Peyer's patch (tissue), 4 donors: ENCODE measurements at regions not wholly inside any gene's neighbourhood (a gene's known extent, or its start where the extent isn't known, plus 50 kb on each side); places are given as distances from the start of the nearest gene placed in this dataset.

Source experiments
- CTCF ChIP-seq, 6 experiments: fragments of 450-650 bp in 4 of 6; fragments of 200-600 bp in 2 of 6; sonication (generic) in 1 of 6; IDR thresholded peaks; one replicate each; pipeline ENCODE4 v1.5.1; 2017 to 2019; ENCODE audit warnings: antibody characterized with exemption in 6 of 6, mild to moderate bottlenecking in 3 of 6, moderate library complexity in 1 of 6
- POLR2A ChIP-seq, 2 donors: fragments of 450-650 bp; IDR thresholded peaks; one replicate each; pipeline ENCODE4 v1.5.1; 2017; ENCODE audit warnings: antibody characterized with exemption in 2 of 2, mild to moderate bottlenecking in 2 of 2, moderate library complexity in 2 of 2

DNA sequence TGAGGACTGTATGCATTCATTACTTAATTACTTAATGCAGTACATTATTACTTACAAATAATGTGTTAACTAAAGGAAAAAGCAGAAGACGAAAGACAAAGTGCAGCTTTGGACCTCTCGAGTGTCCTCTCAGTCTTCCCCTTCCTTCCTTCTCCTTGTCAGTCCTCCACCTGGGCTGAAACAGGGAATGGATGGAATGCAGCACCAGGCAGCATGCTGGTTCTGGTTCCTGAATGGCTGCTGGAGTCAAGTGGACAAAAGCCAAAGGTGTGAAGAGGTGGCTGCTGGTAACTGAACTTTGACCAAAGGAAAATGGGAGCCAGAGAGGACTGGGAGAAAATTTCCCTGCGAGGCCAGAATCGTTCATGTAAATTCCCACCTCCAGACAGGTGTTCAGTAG, 179.5 kb downstream of the GPAM start:
- TF ChIP-seq CTCF (IDR thresholded peaks at IDR 0.05) = no peak
- TF ChIP-seq POLR2A (IDR thresholded peaks at IDR 0.05) = no peak
